ENCODE measurements at regions not wholly inside any gene's neighbourhood (a gene's known extent, or its start where the extent isn't known, plus 50 kb on each side); places are given as distances from the start of the nearest gene placed in this dataset.

DNA sequence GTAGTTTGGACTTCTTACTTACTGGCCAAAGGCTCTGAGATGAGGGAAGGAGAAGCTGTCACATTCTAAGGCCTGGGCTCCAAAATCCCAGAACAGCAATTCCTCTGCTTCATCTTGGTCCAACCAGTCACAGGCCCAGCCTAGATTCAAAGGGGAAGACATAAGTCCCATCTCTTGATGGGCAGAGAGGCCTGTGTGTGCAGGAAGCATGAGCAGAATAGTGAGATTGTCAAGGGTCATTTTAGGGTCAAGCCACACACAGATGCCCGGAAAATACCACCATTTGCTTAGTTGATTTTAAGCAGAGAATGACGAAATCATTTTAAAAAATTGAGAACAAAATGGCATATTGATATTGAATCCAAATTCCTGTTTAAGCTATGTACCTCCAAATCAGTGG, 580.9 kb upstream of the ZFP42 start:
- TF ChIP-seq, protein P1, sequence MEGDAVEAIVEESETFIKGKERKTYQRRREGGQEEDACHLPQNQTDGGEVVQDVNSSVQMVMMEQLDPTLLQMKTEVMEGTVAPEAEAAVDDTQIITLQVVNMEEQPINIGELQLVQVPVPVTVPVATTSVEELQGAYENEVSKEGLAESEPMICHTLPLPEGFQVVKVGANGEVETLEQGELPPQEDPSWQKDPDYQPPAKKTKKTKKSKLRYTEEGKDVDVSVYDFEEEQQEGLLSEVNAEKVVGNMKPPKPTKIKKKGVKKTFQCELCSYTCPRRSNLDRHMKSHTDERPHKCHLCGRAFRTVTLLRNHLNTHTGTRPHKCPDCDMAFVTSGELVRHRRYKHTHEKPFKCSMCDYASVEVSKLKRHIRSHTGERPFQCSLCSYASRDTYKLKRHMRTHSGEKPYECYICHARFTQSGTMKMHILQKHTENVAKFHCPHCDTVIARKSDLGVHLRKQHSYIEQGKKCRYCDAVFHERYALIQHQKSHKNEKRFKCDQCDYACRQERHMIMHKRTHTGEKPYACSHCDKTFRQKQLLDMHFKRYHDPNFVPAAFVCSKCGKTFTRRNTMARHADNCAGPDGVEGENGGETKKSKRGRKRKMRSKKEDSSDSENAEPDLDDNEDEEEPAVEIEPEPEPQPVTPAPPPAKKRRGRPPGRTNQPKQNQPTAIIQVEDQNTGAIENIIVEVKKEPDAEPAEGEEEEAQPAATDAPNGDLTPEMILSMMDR (IDR thresholded peaks at IDR 0.05; ENCODE audit: insufficient read depth, low read length): no peak
- TF ChIP-seq, protein P2, sequence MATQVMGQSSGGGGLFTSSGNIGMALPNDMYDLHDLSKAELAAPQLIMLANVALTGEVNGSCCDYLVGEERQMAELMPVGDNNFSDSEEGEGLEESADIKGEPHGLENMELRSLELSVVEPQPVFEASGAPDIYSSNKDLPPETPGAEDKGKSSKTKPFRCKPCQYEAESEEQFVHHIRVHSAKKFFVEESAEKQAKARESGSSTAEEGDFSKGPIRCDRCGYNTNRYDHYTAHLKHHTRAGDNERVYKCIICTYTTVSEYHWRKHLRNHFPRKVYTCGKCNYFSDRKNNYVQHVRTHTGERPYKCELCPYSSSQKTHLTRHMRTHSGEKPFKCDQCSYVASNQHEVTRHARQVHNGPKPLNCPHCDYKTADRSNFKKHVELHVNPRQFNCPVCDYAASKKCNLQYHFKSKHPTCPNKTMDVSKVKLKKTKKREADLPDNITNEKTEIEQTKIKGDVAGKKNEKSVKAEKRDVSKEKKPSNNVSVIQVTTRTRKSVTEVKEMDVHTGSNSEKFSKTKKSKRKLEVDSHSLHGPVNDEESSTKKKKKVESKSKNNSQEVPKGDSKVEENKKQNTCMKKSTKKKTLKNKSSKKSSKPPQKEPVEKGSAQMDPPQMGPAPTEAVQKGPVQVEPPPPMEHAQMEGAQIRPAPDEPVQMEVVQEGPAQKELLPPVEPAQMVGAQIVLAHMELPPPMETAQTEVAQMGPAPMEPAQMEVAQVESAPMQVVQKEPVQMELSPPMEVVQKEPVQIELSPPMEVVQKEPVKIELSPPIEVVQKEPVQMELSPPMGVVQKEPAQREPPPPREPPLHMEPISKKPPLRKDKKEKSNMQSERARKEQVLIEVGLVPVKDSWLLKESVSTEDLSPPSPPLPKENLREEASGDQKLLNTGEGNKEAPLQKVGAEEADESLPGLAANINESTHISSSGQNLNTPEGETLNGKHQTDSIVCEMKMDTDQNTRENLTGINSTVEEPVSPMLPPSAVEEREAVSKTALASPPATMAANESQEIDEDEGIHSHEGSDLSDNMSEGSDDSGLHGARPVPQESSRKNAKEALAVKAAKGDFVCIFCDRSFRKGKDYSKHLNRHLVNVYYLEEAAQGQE (IDR thresholded peaks at IDR 0.05; ENCODE audit: insufficient replicate concordance, low read depth): no peak
- no peak for TF ChIP-seq POLR2AphosphoS5 (IDR thresholded peaks at IDR 0.05; ENCODE audit: low read depth)
